Stimulated activated naive CD8-positive, alpha-beta T cell treated with anti-CD3 and anti-CD28 coated beads, Interleukin-15, amount 100 ng/mL, for 72 hours (primary cell): ENCODE measurements at regions not wholly inside any gene's neighbourhood (a gene's known extent, or its start where the extent isn't known, plus 50 kb on each side); places are given as distances from the start of the nearest gene placed in this dataset.

Source experiments
- ATAC-seq: fragments of 150-1000 bp; cut with Tn5 transposase; 2 replicates; pipeline ENCODE4 v1.10.0; 2021; ENCODE audit warnings: mild to moderate bottlenecking, moderate library complexity
- DNase-seq, 2 donors: peaks; one replicate each; pipeline ENCODE4 v3.0.0; 2021 to 2022
- H3K27ac Mint-ChIP-seq, 2 donors: one replicate each; pipeline ENCODE4 v1.8.0; 2022; ENCODE audit warnings: mild to moderate bottlenecking in 2 of 2, mixed read lengths in 2 of 2, moderate library complexity in 2 of 2
- H3K27me3 Mint-ChIP-seq: one replicate; pipeline ENCODE4 v1.8.0; 2022; ENCODE audit warnings: mixed read lengths
- H3K4me1 Mint-ChIP-seq: one replicate; pipeline ENCODE4 v1.8.0; 2022; ENCODE audit warnings: mild to moderate bottlenecking, mixed read lengths
- H3K4me3 Mint-ChIP-seq, 2 donors: one replicate each; pipeline ENCODE4 v1.8.0; 2022; ENCODE audit warnings: mild to moderate bottlenecking in 2 of 2, mixed read lengths in 2 of 2, moderate library complexity in 1 of 2
- H3K9me3 Mint-ChIP-seq, 2 donors: one replicate each; pipeline ENCODE4 v1.8.0; 2022; ENCODE audit warnings: mixed read lengths in 2 of 2

GRCh38 chr4:20378181-20378580, 126.5 kb downstream of the SLIT2 start:
- Mint-ChIP-seq H3K27ac (no peak overlapping the region), H3K9me3 (peaks cover 0 to 5% of the 10 kb centered on the region in 2 donors), H3K27me3 (peaks cover 10% of the 10 kb centered on the region), H3K4me1 (no peaks in the 10 kb centered on the region), H3K4me3 (no peak overlapping the region)
- DNase-seq (no peak), ATAC-seq (no peak)

- Mint-ChIP-seq H3K27ac (no peak overlapping the region), H3K4me3 (no peak overlapping the region), H3K27me3 (peaks cover 10% of the 10 kb centered on the region), H3K9me3 (peaks cover 0 to 5% of the 10 kb centered on the region in 2 donors), H3K4me1 (no peaks in the 10 kb centered on the region)
- ATAC-seq (no peak), DNase-seq (no peak)
Measured at GRCh38 chr4:20381005-20381404, 129.3 kb downstream of the SLIT2 start.

DNA sequence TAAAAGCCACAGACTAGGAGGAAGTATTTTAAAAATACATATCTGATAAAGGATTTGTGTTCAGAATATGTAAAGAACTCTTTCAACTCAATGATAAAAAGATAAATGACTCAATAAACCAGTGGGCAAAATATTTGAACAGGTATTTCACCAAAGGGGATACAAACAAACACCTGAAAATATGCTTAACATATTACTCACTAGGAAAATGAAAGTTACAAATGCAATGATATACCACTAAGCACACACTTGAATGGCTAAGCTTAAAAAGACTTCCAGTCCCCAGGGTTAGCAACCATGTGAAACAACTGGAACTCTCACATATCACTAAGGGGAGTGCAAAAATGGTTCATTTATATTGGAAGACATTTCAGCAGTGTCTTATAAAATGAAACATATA, 131.6 kb downstream of the SLIT2 start:
- no peak for ATAC-seq
- no peak for DNase-seq
- no peak overlapping the region for H3K27ac Mint-ChIP-seq
- H3K27me3 Mint-ChIP-seq, result peaks cover 10% of the 10 kb centered on the region
- no peak overlapping the region for H3K4me3 Mint-ChIP-seq
- peaks cover 0 to 5% of the 10 kb centered on the region in 2 donors for H3K9me3 Mint-ChIP-seq
- no peaks in the 10 kb centered on the region for H3K4me1 Mint-ChIP-seq

DNA sequence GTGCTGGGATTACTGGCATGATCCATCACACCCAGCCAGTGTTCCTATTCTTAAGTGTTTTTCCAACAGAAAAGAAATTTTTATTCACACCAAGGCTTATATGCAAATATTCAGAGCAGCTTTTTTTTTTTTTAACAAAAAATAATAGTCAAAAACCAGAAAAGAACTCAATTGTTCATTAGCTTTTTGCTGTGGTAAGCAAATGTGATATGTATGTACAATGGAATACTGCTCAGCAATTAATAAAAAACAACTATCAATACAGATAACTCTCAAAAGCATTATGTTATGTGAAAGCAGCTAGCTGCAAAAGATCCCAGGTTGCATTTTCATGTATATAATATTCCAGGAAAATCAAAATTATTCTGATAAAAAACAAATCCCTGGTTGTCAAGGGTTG, 132.3 kb downstream of the SLIT2 start:
- peaks cover 0 to 5% of the 10 kb centered on the region in 2 donors for H3K9me3 Mint-ChIP-seq
- H3K4me3 Mint-ChIP-seq, result no peak overlapping the region
- DNase-seq (no peak), ATAC-seq (no peak)
- no peaks in the 10 kb centered on the region for H3K4me1 Mint-ChIP-seq
- H3K27ac Mint-ChIP-seq, result peak overlapping the region in 1 of 2 donors; percentile 34
- peaks cover 10% of the 10 kb centered on the region for H3K27me3 Mint-ChIP-seq

GRCh38 chr4:20384456-20384855, 132.8 kb downstream of the SLIT2 start:
- Mint-ChIP-seq H3K27me3 (peaks cover 8% of the 10 kb centered on the region), H3K4me3 (no peak overlapping the region), H3K9me3 (peaks cover 0 to 5% of the 10 kb centered on the region in 2 donors), H3K27ac (no peak overlapping the region), H3K4me1 (no peaks in the 10 kb centered on the region)
- ATAC-seq (no peak), DNase-seq (no peak)

DNA sequence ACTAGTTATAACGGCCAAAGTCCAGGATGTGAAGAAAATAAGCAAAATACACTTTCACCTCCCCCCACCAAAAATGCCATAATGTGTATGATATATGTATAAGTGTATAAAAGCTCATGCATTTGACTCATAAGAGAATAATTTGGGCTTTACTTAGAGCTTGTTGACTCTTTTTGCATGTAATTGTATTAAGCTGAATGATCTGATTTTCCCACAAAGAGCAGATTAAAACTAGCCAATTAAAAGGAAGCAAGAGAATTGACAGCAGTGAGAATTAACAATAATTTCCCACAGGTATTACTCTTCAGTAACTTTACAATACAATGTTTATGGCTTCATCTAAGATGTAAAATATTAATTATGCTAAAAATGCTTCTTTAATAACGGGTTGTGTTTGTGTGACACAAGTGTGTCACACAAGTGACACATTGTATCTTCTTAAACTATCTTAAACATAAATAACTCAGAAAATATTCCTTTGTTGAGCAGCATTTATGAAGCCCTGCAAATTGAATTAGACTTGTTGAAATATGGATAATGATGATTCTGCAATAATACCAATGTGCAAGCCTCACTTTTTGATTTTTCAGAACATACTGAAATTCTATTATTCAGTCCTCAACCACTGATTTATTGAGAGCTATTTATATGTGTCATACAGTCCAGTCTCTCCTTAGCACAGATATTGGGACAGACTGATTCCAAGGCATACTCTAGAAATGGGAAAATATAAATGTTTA, 134.5 kb downstream of the SLIT2 start:
- no peaks in the 10 kb centered on the region for H3K4me1 Mint-ChIP-seq
- H3K27me3 Mint-ChIP-seq, result no peaks in the 10 kb centered on the region
- no peak overlapping the region for H3K27ac Mint-ChIP-seq
- DNase-seq, result no peak
- ATAC-seq, result no peak
- no peaks in the 10 kb centered on the region for H3K9me3 Mint-ChIP-seq
- no peak overlapping the region for H3K4me3 Mint-ChIP-seq

- H3K9me3 Mint-ChIP-seq, result no peaks in the 10 kb centered on the region
- H3K4me1 Mint-ChIP-seq, result no peaks in the 10 kb centered on the region
- ATAC-seq (no peak), DNase-seq (no peak)
- no peak overlapping the region for H3K4me3 Mint-ChIP-seq
- no peak overlapping the region for H3K27ac Mint-ChIP-seq
- no peaks in the 10 kb centered on the region for H3K27me3 Mint-ChIP-seq
Measured at GRCh38 chr4:20386906-20387305, 135.2 kb downstream of the SLIT2 start.

DNA sequence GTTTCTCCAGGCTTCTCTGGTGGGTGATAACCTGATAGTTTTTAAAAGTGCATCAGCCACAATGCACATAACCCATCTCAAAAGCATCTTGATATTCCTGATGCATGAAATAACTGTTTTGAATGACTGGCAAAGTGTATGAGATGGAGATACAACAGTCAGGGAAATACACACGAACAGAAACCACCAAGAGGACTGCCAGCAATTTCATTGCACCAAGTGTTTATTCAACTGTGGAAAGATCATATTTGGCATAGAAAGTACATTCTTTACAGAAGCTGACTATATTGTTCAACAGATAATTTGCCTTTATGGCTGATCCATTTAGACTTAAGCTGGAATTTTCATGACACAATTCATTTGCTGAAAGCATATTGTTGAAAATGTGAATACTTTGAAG, 139.5 kb downstream of the SLIT2 start:
- Mint-ChIP-seq H3K9me3 (no peaks in the 10 kb centered on the region), H3K4me1 (no peaks in the 10 kb centered on the region), H3K27me3 (no peaks in the 10 kb centered on the region), H3K4me3 (no peak overlapping the region), H3K27ac (no peak overlapping the region)
- DNase-seq, result no peak
- ATAC-seq, result no peak

GRCh38 chr4:20391912-20392311, 140.2 kb downstream of the SLIT2 start:
- no peak for DNase-seq
- H3K9me3 Mint-ChIP-seq, result no peaks in the 10 kb centered on the region

GRCh38 chr4:20393486-20394100, 141.9 kb downstream of the SLIT2 start:
- Mint-ChIP-seq H3K9me3 (no peaks in the 10 kb centered on the region), H3K27me3 (peaks cover 7% of the 10 kb centered on the region), H3K27ac (no peak overlapping the region), H3K4me3 (no peak overlapping the region), H3K4me1 (no peaks in the 10 kb centered on the region)
- DNase-seq (no peak), ATAC-seq (no peak)

More at GRCh38 chr4:20391912-20392311, 140.2 kb downstream of the SLIT2 start:
- no peaks in the 10 kb centered on the region for H3K27me3 Mint-ChIP-seq
- no peaks in the 10 kb centered on the region for H3K4me1 Mint-ChIP-seq
- H3K4me3 Mint-ChIP-seq, result no peak overlapping the region
- H3K27ac Mint-ChIP-seq, result no peak overlapping the region
- ATAC-seq, result no peak

- no peaks in the 10 kb centered on the region for H3K9me3 Mint-ChIP-seq
- DNase-seq (no peak), ATAC-seq (no peak)
- H3K4me1 Mint-ChIP-seq, result no peaks in the 10 kb centered on the region
- H3K4me3 Mint-ChIP-seq, result no peak overlapping the region
- no peak overlapping the region for H3K27ac Mint-ChIP-seq
- peaks cover 7% of the 10 kb centered on the region for H3K27me3 Mint-ChIP-seq
Measured at GRCh38 chr4:20394512-20394911, 142.8 kb downstream of the SLIT2 start.

DNA sequence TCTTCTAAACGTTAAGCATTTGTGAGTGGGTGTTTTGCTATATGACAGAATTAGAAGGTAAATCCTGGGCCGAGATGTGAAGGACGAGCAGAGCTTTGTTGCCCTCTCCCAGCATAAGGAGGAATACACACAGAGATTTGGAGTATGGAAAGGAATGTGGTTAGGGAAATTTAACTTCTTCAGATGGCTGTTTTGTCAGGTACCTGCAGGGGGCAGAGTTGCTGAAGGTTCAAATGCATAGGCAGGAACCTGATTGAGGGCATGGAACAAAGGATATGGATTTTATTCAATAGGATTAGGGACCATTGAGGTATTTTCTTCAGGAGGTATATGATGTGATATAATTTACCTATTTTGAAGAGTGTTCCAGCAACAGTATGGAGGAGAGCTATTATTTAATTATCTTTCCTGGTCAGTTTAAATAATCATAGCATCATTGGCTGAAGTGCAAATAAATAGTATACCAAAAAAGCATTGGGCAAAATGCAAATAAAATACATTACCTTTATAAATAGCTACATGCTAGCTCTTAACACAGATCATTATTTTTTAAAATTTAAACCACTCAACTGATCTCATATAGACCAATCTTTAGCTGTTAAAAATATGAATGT, 143.6 kb downstream of the SLIT2 start:
- Mint-ChIP-seq H3K27ac (no peak overlapping the region), H3K9me3 (no peaks in the 10 kb centered on the region), H3K27me3 (peaks cover 10% of the 10 kb centered on the region), H3K4me3 (no peak overlapping the region), H3K4me1 (no peaks in the 10 kb centered on the region)
- DNase-seq (no peak), ATAC-seq (no peak)

DNA sequence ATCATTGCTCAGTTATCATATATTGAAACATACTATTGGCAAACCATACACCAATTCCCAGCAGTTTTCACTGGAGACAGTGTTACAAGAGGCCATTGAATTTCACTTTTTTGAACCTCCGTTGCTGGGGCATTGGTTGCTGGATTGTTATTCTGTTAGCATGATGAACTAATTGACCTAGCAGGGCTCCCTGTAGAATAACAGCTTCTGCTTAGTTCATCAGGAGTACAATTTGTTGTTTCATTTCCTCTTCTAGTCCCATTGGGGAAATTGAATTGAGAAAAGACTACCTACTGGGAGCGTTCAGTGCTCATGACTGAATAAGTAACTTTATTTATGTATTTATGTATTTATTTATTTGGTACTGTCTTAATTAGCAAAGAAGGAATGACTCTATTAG, 151.6 kb downstream of the SLIT2 start:
- peaks cover 8% of the 10 kb centered on the region for H3K27me3 Mint-ChIP-seq
- ATAC-seq (no peak), DNase-seq (no peak)
- no peak overlapping the region for H3K4me3 Mint-ChIP-seq
- no peaks in the 10 kb centered on the region for H3K4me1 Mint-ChIP-seq
- H3K27ac Mint-ChIP-seq, result no peak overlapping the region
- no peaks in the 10 kb centered on the region for H3K9me3 Mint-ChIP-seq

GRCh38 chr4:20403846-20404245, 152.1 kb downstream of the SLIT2 start:
- no peak overlapping the region for H3K27ac Mint-ChIP-seq
- no peaks in the 10 kb centered on the region for H3K9me3 Mint-ChIP-seq
- H3K4me3 Mint-ChIP-seq, result no peak overlapping the region
- DNase-seq (no peak), ATAC-seq (no peak)
- H3K27me3 Mint-ChIP-seq, result peaks cover 8% of the 10 kb centered on the region
- H3K4me1 Mint-ChIP-seq, result no peaks in the 10 kb centered on the region

- Mint-ChIP-seq H3K9me3 (no peaks in the 10 kb centered on the region), H3K27ac (no peak overlapping the region), H3K4me1 (no peaks in the 10 kb centered on the region), H3K27me3 (no peaks in the 10 kb centered on the region), H3K4me3 (no peak overlapping the region)
- ATAC-seq, result no peak
- no peak for DNase-seq
Measured at GRCh38 chr4:20408611-20409010, 156.9 kb downstream of the SLIT2 start.

DNA sequence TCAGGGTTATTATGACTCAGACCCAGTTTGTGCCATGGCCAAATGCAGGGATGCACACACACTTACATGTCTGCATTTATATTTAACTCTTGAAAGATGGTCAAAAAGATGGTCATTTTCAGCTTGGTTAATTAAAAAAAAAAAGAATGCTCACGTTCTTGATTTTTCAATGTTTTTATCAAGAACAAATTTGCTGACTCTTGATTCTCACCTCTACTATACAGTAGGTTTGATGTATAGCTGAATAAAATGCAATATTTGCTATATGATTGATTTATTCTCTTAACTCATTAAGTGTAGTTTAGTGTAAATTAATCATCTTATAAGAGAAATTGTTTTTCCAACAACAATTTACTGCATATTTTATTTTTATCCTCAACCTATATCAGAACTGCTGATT, 160.4 kb downstream of the SLIT2 start:
- no peaks in the 10 kb centered on the region for H3K4me1 Mint-ChIP-seq
- H3K27me3 Mint-ChIP-seq, result no peaks in the 10 kb centered on the region
- no peak for ATAC-seq
- H3K27ac Mint-ChIP-seq, result no peak overlapping the region
- DNase-seq, result no peak
- H3K9me3 Mint-ChIP-seq, result no peaks in the 10 kb centered on the region
- no peak overlapping the region for H3K4me3 Mint-ChIP-seq
